GM10248 (cell line): ENCODE measurements at regions not wholly inside any gene's neighbourhood (a gene's known extent, or its start where the extent isn't known, plus 50 kb on each side); places are given as distances from the start of the nearest gene placed in this dataset.

Source experiments
- CTCF ChIA-PET: fragments of 300-600 bp; sonication (Branson Sonifier 250); formaldehyde crosslinking; extraction: SDS; loops from one replicate; lab custom pipeline; 2021; ENCODE audit warnings: antibody characterized with exemption; lab: Yijun Ruan, JAX
- POLR2A ChIA-PET: fragments of 350-650 bp; sonication (Branson Sonifier 250); formaldehyde crosslinking; extraction: SDS; loops from one replicate; lab custom pipeline; 2020; ENCODE audit warnings: antibody characterized with exemption; lab: Yijun Ruan, JAX
- DNase-seq: peaks from one replicate; pipeline ENCODE4 v3.0.0; 2012; ENCODE audit errors: extremely low spot score
- TF ChIP-seq, protein P1 (sequence below): IDR thresholded peaks from 2 replicates; pipeline ENCODE4 v1.5.1; 2012; ENCODE audit warnings: mild to moderate bottlenecking, low read depth; ENCODE audit errors: extremely low read depth, missing control alignments, control extremely low read depth

- CTCF ChIA-PET, result no interaction called here
- DNase-seq, result no peak
- TF ChIP-seq, protein P1, sequence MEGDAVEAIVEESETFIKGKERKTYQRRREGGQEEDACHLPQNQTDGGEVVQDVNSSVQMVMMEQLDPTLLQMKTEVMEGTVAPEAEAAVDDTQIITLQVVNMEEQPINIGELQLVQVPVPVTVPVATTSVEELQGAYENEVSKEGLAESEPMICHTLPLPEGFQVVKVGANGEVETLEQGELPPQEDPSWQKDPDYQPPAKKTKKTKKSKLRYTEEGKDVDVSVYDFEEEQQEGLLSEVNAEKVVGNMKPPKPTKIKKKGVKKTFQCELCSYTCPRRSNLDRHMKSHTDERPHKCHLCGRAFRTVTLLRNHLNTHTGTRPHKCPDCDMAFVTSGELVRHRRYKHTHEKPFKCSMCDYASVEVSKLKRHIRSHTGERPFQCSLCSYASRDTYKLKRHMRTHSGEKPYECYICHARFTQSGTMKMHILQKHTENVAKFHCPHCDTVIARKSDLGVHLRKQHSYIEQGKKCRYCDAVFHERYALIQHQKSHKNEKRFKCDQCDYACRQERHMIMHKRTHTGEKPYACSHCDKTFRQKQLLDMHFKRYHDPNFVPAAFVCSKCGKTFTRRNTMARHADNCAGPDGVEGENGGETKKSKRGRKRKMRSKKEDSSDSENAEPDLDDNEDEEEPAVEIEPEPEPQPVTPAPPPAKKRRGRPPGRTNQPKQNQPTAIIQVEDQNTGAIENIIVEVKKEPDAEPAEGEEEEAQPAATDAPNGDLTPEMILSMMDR, result no peak
- POLR2A ChIA-PET, result no interaction called here
These were observed 935.0 kb downstream of the TRIB2 start for GRCh38 chr2:13651684-13652131.

- DNase-seq, result no peak
- ChIA-PET CTCF (no interaction called here), POLR2A (no interaction called here)
- TF ChIP-seq, protein P1, result no peak
These were observed 936.0 kb downstream of the TRIB2 start for GRCh38 chr2:13652531-13653313.

DNA sequence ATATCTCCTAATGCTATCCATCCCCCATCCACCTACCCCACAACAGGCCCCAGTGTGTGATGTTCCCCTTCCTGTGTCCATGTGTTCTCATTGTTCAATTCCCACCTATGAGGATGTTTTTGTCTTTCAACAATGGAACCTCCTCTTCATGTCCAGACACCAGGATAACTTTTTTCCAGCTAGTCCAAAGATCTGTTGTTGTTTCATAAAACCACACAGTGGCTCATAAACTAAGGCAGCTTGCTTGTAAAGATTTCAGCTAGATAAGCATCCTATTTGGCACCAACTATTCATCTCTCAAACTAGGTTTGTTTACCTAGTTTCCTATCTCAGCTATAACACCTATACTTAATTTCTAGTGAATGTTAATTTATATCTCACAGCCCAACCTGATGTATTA, 937.7 kb downstream of the TRIB2 start:
- TF ChIP-seq, protein P1, result no peak
- CTCF ChIA-PET, result no interaction called here

GRCh38 chr2:13660231-13660630, 943.5 kb downstream of the TRIB2 start:
- POLR2A ChIA-PET, result no interaction called here
- no peak for DNase-seq
- TF ChIP-seq, protein P1, result no peak
- CTCF ChIA-PET, result no interaction called here

More for the DNA sequence above, 937.7 kb downstream of the TRIB2 start:
- no peak for DNase-seq
- POLR2A ChIA-PET, result no interaction called here

- CTCF ChIA-PET, result interaction anchor here (0.9 kb wide), 1 partner anchor 14 kb away, joined by 3 read pairs; no protein-coding TSS in a partner anchor
- POLR2A ChIA-PET, result no interaction called here
- TF ChIP-seq, protein P1, result no peak
- no peak for DNase-seq
These were observed 945.3 kb downstream of the TRIB2 start for GRCh38 chr2:13662055-13662454.

- TF ChIP-seq, protein P1, result no peak
- POLR2A ChIA-PET, result no interaction called here
- DNase-seq, result no peak
- CTCF ChIA-PET, result interaction anchor here (0.8 to 1.4 kb wide), 2 partner anchors 10 to 12 kb away, joined by 3 to 4 read pairs; no protein-coding TSS in a partner anchor
These were observed 950.1 kb downstream of the TRIB2 start for GRCh38 chr2:13666582-13667414.
